GM12873 (cell line): ENCODE measurements at regions not wholly inside any gene's neighbourhood (a gene's known extent, or its start where the extent isn't known, plus 50 kb on each side); places are given as distances from the start of the nearest gene placed in this dataset.

Source experiments
- CTCF ChIP-seq: IDR thresholded peaks from 2 replicates; pipeline ENCODE4 v1.5.1; 2012; ENCODE audit warnings: low read depth, mild to moderate bottlenecking, moderate library complexity, low read length, control low read depth; ENCODE audit not compliant: insufficient read depth; ENCODE audit errors: missing control alignments

DNA sequence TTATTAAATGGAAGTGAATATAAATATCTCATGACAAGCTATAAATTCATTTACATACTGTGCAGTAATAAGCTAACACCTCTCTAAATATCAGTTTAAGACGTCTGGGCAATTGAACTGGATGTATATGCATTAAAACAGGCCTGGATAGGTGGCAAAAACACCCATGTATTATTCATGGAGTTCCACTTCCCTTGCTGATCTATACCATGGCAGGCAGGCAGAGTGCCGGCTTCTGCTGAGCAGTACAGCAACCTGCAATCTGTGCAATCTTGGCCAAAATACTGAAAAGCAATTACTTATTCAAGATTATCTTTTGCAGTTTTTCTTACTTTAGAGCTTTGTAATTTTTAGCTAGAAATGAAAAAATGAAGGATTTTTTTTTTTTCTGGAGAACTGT lies 112.1 kb upstream of the PIEZO2 start:
- no peak for TF ChIP-seq CTCF

DNA sequence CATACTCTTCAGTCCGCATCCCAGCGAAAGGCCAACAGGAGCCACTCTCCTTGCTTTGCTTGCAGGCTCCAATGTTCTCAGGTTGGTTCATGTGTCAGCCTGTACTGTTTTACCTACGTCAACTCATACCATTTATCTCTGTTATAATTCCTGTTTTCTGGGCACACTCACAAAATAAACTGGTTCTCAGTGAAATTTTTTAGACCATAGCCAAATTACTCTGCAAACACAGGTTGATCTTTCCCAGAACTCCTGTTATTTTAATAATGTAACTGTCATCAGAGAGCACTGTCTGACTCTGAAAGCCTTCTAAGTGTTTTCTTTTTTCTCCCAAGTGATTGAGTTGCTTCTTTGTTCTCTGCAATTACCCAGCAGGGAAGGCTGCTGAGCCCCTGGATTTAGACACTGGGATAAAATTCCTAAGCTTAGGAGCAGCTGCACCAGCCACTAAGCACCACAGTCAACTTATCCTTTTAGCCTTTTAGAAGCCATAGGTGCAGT lies 111.6 kb upstream of the PIEZO2 start:
- no peak for TF ChIP-seq CTCF

GRCh38 chr18:11259469-11260150 lies 110.2 kb upstream of the PIEZO2 start:
- no peak for TF ChIP-seq CTCF

DNA sequence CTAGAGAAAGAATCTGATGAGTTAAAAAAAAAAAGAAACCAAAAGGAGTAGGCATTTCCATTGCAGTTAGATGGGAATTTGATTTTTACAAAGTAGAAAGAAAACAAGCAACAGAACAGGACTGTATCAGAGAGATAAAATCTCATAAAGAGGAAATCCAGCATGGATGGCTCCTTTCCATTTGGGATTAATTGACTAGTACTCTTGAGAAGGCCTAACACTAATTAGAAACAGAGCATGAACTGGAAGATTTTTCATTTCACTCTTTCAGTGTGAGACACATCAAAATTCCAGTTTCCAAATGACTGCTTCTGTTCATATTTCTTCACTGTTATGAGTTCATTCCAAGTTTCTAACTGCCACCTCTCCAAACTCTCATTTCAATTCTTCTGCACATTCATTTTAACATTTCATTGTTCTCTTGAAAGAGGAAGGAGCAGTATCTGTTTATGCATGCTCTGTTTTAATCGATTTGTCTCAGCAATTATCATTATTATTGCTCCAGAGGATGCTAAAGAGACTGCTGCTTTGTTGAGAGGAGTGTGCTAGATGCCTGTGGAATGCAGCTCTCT lies 108.8 kb upstream of the PIEZO2 start:
- no peak for TF ChIP-seq CTCF

DNA sequence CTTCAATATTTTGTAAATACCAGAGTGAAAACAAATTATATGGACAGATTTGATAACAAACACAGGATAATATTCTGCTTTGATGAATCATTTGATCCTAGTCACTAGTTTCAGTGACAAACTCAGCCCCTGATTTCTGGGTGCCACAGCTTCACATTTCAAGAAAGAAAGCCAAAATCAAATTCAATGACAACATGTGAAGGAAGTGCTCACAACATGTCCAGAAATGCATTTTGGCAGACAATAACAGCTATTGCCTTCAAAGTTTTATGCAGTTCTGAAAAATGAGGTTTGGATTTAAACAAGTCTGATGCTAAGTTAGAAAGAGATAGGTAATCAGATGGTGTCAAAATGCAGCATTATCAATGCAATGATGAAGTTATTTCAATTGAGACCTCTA lies 106.9 kb upstream of the PIEZO2 start:
- TF ChIP-seq CTCF = no peak

- TF ChIP-seq CTCF = no peak
Measured at GRCh38 chr18:11251891-11252270, 102.5 kb upstream of the PIEZO2 start.

GRCh38 chr18:11251229-11251890 lies 102.0 kb upstream of the PIEZO2 start:
- no peak for TF ChIP-seq CTCF
